Activated T-helper 17 cell treated with anti-CD3 and anti-CD28 coated beads, Interleukin-2, amount 50 U/mL, for 72 hours (primary cell): ENCODE measurements at regions not wholly inside any gene's neighbourhood (a gene's known extent, or its start where the extent isn't known, plus 50 kb on each side); places are given as distances from the start of the nearest gene placed in this dataset.

Experiments
- ATAC-seq: fragments of 150-1000 bp; cut with Tn5 transposase; replicated peaks from 2 replicates; pipeline ENCODE4 v1.10.0; 2021; ENCODE audit warnings: mild to moderate bottlenecking, moderate library complexity
- H3K27ac Mint-ChIP-seq: one replicate; pipeline ENCODE4 v1.8.0; 2022; ENCODE audit warnings: mixed read lengths
- H3K27me3 Mint-ChIP-seq: one replicate; pipeline ENCODE4 v1.8.0; 2022; ENCODE audit warnings: mixed read lengths
- H3K36me3 Mint-ChIP-seq: one replicate; pipeline ENCODE4 v1.8.0; 2022; ENCODE audit warnings: low read depth, mild to moderate bottlenecking, mixed read lengths
- H3K4me1 Mint-ChIP-seq: one replicate; pipeline ENCODE4 v1.8.0; 2022; ENCODE audit warnings: mixed read lengths
- H3K4me3 Mint-ChIP-seq: one replicate; pipeline ENCODE4 v1.8.0; 2022; ENCODE audit warnings: mild to moderate bottlenecking, mixed read lengths
- H3K9me3 Mint-ChIP-seq: one replicate; pipeline ENCODE4 v1.8.0; 2022; ENCODE audit warnings: mixed read lengths

DNA sequence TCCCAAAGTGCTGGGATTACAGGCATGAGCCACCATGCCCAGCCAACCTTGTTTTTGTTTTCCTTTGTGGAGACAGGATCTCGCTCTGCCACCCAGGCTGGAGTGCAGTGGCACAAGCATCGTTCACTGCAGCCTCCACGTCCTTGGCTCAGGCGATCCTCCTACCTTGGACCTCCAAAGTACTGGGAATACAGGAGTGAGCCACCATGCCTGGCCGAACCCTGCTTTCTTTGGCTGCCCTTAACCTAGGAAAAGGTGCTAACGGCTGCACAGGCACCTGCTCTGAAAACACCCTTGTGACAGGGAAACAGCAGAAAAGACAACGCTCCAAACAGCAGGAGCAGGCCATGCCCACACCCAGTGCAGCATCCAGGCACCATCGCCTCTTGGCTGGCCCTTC is 71.9 kb downstream of the OAT start:
- Mint-ChIP-seq H3K9me3 (no peaks in the 10 kb centered on the region), H3K27me3 (peaks cover 3% of the 10 kb centered on the region), H3K36me3 (no peaks in the 10 kb centered on the region), H3K4me1 (no peaks in the 10 kb centered on the region), H3K27ac (no peak overlapping the region), H3K4me3 (no peak overlapping the region)
- ATAC-seq, result no peak

DNA sequence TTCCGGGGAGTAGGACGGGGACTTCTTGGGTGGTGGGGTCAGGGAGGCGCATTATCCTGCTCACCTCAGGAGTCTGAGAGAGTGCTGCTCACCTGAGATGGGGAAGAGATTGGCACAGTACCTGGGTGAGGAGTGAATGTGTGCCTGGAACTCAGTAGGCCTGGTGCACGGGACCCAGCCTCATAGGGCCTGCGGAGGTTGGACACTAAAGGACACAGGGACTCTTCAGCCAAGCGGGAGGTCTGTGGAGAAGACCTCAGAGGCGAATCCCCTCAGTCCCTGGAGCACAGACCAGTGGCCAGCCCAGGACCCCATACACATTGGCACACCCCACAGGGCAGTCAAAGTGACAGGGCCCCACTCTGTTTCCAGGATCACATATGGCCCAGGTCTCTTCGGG is 73.2 kb downstream of the OAT start:
- Mint-ChIP-seq H3K27ac (no peak overlapping the region), H3K4me1 (no peaks in the 10 kb centered on the region), H3K4me3 (no peak overlapping the region), H3K27me3 (peaks cover 3% of the 10 kb centered on the region), H3K9me3 (no peaks in the 10 kb centered on the region), H3K36me3 (no peaks in the 10 kb centered on the region)
- ATAC-seq, result no peak

DNA sequence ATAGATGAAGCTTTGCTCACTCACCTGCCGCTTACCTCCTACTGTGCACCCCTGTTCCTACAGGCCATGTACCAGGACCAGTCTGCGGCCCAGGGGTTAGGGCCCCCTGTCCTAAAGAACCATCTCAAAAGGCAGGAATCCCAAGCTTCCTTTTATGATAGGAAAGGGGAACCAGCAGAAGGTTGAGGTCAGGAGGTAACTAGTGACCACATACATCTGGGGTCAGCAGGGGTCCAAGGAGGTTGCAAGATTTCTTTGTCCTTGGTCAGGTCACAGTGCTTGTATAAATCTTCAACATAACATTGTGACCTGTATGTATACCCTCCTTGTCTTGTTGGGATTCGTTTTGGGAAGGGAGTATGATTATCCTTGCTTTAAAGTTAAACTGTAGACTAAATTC is 73.8 kb downstream of the OAT start:
- Mint-ChIP-seq H3K27ac (no peak overlapping the region), H3K4me1 (no peaks in the 10 kb centered on the region), H3K36me3 (no peaks in the 10 kb centered on the region), H3K4me3 (no peak overlapping the region), H3K9me3 (no peaks in the 10 kb centered on the region), H3K27me3 (peaks cover 3% of the 10 kb centered on the region)
- no peak for ATAC-seq

DNA sequence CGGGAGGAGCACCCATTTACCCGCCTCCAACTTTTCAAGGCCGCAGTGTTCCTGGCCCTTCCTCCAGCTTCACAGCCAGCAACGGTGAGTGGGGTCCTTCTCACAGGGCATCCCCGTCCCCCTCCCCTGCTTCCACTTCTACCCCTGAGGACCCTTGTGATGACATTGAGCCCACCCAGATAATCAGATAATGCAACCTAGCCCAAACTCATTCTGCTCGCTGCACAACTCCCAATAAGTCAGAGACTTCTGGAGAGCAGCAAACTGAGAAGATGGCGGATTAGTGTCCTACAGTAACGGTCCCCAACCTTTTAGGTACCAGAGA is 74.5 kb downstream of the OAT start:
- H3K27me3 Mint-ChIP-seq, result peaks cover 3% of the 10 kb centered on the region
- no peaks in the 10 kb centered on the region for H3K4me1 Mint-ChIP-seq
- no peak overlapping the region for H3K27ac Mint-ChIP-seq
- ATAC-seq, result no peak
- no peaks in the 10 kb centered on the region for H3K36me3 Mint-ChIP-seq
- no peaks in the 10 kb centered on the region for H3K9me3 Mint-ChIP-seq
- H3K4me3 Mint-ChIP-seq, result no peak overlapping the region

DNA sequence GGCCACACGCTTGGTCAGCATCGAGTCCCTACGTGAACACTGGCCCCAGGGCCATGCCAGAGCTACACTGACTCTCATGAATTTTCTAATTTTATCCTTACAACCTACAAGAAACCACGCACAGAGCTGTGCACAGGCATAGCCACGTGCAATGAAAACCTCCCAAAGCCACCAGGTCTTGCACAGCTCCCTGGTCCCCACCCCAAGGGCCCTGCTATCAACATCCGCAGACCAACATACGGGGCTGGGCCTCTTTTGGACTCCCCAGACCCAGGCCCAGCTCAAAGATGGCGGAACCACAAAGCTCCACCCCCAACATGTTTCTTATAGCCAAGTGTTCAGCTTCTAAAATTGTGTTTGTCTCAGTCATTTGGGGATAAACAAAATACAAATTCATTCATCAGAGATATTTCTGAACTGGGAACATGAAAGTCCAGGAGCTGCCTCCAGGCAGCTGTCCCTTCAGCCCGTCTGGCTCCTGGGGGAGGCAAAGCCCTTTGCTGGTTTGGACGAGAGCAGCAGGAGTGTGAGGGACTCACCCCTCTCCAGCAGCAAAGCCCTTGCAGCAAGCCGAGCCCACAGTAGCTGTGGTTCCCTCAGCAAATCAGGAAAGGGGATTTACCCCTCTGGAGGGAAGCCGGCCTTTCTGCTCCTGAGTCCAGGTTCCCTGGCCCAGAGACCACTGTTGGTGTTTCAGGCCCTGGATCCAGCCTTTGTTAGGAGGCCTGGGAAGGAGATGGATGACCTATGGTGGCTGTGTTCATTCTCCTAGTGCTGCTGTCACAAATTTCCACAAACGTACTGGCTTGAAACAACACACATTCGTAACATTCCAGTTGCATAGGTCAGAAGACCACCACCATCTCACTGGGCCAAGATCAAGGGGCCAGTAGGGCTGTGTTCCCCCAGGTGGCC is 75.1 kb downstream of the OAT start:
- Mint-ChIP-seq H3K27ac (no peak overlapping the region), H3K9me3 (no peaks in the 10 kb centered on the region), H3K4me1 (no peaks in the 10 kb centered on the region), H3K27me3 (peaks cover 3% of the 10 kb centered on the region), H3K36me3 (no peaks in the 10 kb centered on the region), H3K4me3 (no peak overlapping the region)
- no peak for ATAC-seq

DNA sequence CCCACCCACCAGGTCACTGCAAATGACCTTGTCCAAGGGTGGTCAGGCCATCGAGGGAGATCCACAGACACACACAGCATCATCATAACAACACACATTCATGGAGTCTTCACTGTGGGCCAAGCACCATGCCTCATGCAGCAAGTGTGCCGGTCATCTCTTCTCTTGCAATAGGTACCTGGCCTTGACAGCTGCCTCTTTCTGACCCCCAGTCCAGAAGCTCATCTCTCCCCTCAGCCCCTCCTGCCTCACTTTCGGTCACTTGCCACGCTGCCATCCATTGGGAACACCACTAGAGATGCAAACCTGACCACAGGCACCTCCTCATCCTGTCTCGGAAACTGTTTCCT is 75.9 kb downstream of the OAT start:
- no peaks in the 10 kb centered on the region for H3K36me3 Mint-ChIP-seq
- H3K27me3 Mint-ChIP-seq, result peaks cover 3% of the 10 kb centered on the region
- no peaks in the 10 kb centered on the region for H3K9me3 Mint-ChIP-seq
- ATAC-seq, result no peak
- no peaks in the 10 kb centered on the region for H3K4me1 Mint-ChIP-seq
- no peak overlapping the region for H3K4me3 Mint-ChIP-seq
- no peak overlapping the region for H3K27ac Mint-ChIP-seq

DNA sequence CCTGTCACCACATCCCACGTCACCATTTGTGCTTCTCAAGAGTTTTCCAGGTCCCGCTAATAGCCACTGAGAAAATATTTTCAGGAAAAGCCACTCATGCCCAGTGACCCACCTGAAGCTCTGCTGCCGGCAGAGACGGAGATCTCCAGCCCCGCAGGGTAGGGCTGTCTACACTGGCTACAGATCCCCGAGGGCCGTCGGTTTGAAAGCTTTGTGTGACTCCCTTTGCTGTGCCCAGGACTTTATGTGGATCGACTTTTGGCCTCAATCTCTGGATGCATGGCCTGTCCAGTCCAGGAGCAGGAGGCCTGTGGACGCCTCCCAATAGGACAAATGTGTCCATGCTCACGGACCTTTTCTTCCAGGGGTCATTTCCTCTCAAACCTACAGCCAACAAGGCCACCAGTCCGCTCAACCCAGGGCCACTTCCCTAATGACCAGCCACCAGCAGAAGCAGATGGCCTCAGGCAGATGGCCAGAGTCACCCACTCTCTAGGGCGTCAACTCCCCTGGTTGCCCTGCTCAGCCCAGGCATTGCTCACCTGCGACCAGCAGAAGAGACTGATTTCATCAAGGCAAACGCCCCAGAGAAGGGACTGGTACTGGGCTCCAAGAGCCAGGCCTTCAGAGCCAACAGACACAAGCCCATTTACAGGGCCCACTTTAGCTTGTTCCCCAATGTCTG is 76.4 kb downstream of the OAT start:
- Mint-ChIP-seq H3K27ac (no peak overlapping the region), H3K9me3 (no peaks in the 10 kb centered on the region), H3K27me3 (peaks cover 3% of the 10 kb centered on the region), H3K4me3 (no peak overlapping the region), H3K4me1 (no peaks in the 10 kb centered on the region), H3K36me3 (no peaks in the 10 kb centered on the region)
- ATAC-seq, result no peak

DNA sequence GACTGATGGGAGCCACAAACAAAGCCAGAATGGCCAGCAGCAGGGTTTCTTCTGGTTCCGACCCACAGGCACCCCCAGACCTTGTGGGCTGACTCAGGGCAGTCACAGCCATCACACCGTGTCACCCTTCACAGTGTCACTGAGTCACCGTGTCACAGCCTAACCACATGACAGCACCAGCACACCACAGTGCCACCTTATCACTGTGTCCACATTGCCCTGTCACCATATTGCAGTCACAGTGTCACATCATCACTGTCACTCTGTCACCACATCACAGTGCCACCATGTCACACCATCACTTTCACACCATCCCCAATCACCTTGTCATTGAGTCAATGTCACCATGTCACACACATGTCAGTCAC is 77.0 kb downstream of the OAT start:
- peak; percentile 58 for ATAC-seq
- no peaks in the 10 kb centered on the region for H3K36me3 Mint-ChIP-seq
- no peaks in the 10 kb centered on the region for H3K9me3 Mint-ChIP-seq
- H3K4me3 Mint-ChIP-seq, result no peak overlapping the region
- no peaks in the 10 kb centered on the region for H3K4me1 Mint-ChIP-seq
- H3K27ac Mint-ChIP-seq, result no peak overlapping the region
- peaks cover 3% of the 10 kb centered on the region for H3K27me3 Mint-ChIP-seq

DNA sequence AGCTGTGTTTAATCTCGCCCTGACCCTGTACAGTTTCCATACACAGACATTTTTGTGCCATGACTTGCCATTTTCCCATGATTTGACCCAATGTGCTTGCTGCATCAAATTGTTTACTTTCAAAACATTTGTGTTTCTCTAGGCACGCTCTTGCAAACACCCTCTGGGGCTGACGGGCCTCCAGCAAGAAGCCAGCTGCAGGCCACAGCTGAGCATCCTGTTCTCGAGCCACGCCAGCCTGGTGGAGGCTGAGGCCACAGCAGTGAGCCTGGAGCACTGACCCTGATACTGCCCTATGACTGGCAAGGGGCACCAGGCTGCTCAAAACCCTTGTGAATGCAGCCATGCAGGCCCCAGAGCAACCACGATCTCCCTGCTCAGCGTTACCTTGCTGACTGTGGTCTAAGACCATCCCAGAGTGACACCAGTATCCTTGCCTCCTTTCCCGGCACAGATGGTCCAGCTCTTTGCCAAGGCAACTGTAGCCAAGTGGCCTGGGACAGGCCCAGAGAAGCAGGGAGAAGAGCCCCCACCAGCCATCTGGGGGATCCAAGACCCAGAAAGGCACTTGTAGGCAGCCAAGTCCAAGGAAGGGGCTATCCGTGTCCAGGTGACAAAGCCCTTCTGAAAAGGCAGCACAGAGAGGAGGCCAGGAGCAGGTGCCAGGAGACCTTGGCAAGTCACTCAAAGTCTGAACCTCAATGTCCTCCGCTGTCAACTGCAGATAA is 78.5 kb downstream of the OAT start:
- Mint-ChIP-seq H3K27me3 (peaks cover 3% of the 10 kb centered on the region), H3K4me3 (no peak overlapping the region), H3K27ac (no peak overlapping the region), H3K9me3 (no peaks in the 10 kb centered on the region), H3K36me3 (no peaks in the 10 kb centered on the region), H3K4me1 (no peaks in the 10 kb centered on the region)
- no peak for ATAC-seq

DNA sequence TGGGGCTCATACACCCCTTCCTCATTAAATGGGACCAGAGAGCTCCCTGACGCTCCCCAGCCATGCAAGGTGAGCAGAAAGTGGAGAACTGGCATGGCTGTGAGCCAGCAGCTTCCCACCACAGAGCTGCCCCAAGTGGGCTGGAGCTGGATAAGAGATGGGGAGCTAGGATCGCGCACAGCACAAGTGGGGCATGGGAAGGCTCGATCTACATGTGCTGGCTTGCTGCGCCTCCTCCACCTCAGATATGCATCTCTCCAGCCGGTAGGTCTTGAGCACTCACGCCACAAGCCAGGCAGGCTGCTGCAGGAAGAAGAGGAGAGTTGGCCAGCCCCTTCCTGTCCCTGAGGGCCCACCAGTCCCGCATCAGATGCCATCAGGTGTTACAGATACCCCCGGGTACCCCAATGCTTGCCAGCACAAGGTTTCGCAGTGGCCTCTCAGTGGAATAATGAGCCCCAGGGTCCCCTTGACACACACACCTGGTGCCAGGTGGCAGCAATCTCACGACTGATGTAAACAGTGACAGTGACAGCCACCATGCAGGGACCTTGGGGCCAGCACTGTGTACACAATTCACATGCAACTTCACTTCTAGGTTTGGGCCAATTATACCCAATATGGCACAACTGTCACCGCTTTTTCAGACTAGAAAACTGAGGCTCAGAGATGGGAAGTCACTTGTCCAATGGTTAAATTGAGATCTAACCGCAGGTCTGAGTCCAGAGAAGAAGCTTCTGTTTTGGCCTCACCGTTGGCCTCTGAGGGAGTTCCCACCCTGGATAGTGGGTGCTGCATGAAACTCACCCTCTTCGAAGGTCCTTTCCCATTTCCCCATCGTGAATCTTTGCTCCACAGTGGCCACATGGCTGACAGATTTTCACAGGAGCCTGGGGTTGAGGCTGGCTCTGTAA is 79.3 kb downstream of the OAT start:
- H3K4me1 Mint-ChIP-seq, result no peaks in the 10 kb centered on the region
- no peaks in the 10 kb centered on the region for H3K36me3 Mint-ChIP-seq
- H3K27ac Mint-ChIP-seq, result no peak overlapping the region
- H3K4me3 Mint-ChIP-seq, result no peak overlapping the region
- H3K27me3 Mint-ChIP-seq, result peaks cover 3% of the 10 kb centered on the region
- no peak for ATAC-seq
- no peaks in the 10 kb centered on the region for H3K9me3 Mint-ChIP-seq

DNA sequence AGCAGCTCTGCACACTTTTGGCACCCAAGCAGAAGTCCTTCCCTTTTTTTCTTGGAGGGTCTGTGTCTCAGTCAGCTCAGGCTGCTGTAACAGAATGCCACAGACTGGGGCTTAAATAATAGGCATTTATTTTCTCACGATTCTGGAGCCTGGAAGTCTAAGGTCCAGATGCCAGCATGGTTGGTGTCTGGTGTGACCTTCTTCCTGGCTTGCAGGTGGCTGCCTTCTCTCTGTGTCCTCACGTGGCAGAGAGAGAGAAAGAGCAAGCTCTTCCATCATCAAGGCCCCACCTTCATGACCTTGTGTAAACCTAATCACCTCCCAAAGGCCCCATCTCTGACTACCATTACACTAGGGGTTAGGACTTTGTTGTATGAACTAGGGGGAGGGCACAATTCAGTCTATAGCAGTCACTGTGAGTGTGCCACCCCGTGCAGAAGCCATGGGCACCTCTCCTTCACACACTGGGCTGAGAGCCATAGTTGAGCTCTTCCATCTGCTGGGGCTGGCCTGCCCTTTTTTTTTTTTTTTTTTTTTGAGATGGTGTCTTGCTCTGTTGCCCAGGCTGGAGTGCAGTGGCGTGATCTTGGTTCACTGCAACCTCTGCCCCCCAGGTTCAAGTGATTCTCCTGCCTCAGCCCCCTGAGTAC is 80.3 kb downstream of the OAT start:
- no peak for ATAC-seq
- no peak overlapping the region for H3K4me3 Mint-ChIP-seq
- H3K9me3 Mint-ChIP-seq, result no peaks in the 10 kb centered on the region
- peaks cover 3% of the 10 kb centered on the region for H3K27me3 Mint-ChIP-seq
- H3K36me3 Mint-ChIP-seq, result no peaks in the 10 kb centered on the region
- H3K4me1 Mint-ChIP-seq, result no peaks in the 10 kb centered on the region
- H3K27ac Mint-ChIP-seq, result no peak overlapping the region

DNA sequence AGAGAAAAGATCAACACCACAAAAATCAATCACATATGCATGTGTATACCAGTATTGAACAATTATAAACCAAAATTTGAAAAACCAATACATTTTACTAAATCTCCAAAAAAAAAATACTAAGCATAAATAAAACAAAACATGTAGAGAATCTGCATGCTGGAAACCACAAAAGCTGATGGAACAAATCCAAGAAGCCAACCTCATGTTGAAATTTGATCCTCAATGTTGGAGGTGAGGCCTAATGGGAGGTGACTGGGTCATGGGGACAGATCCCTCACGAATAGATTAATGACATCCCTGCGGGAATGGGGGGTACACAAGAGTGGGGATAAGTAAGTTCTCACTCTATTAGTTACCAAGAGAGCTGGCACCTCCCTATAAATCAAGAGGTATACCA is 82.5 kb downstream of the OAT start:
- Mint-ChIP-seq H3K4me1 (no peaks in the 10 kb centered on the region), H3K9me3 (no peaks in the 10 kb centered on the region), H3K36me3 (no peaks in the 10 kb centered on the region), H3K27ac (no peak overlapping the region), H3K27me3 (no peaks in the 10 kb centered on the region), H3K4me3 (no peak overlapping the region)
- ATAC-seq, result no peak

DNA sequence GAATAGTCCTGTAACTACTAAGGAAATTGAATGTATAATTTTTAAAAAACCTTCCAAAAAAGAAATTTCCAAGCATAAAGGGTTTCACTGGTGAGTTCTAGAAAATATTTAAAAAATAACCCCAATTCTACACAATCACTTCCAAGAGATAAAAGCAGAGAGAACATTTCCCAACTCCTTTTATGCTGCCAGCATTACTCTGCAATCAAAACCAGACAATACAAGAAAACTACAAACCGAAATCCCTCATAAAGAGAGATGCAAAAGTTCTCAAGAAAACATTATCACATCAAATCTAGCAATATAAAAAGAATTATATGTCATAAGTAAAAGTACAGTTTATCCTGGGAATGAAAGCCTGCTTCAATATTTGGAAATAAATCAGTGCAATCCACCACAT is 84.8 kb downstream of the OAT start:
- H3K36me3 Mint-ChIP-seq, result no peaks in the 10 kb centered on the region
- peaks cover 7% of the 10 kb centered on the region for H3K27me3 Mint-ChIP-seq
- H3K27ac Mint-ChIP-seq, result no peak overlapping the region
- H3K4me3 Mint-ChIP-seq, result no peak overlapping the region
- no peak for ATAC-seq
- no peaks in the 10 kb centered on the region for H3K9me3 Mint-ChIP-seq
- H3K4me1 Mint-ChIP-seq, result no peaks in the 10 kb centered on the region

DNA sequence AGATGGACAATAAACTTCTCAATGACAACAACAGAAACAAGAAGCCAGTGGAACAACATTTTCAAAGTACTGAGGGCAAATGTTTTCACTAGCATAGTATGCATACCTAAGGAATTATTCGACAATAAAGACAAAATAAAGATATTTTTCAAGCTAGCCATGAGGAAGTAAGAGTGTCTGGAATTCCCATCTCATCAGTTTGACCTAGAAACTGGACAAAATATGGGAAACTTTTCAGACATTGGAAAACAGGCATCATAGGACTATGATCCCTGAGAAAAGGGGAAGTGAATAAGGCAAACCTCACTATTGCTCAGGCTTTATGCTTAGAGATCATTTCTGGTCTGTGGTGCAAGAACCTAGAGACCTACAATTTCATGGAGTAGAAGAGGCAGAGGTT is 86.3 kb downstream of the OAT start:
- Mint-ChIP-seq H3K27me3 (peaks cover 9% of the 10 kb centered on the region), H3K27ac (no peak overlapping the region), H3K4me1 (no peaks in the 10 kb centered on the region), H3K36me3 (no peaks in the 10 kb centered on the region), H3K9me3 (no peaks in the 10 kb centered on the region), H3K4me3 (no peak overlapping the region)
- no peak for ATAC-seq
